Right kidney (tissue), 1 donor: ENCODE measurements at regions not wholly inside any gene's neighbourhood (a gene's known extent, or its start where the extent isn't known, plus 50 kb on each side); places are given as distances from the start of the nearest gene placed in this dataset.
"Not testable (repeated sequence)": the region's sequence is repeated elsewhere in the genome, so short reads cannot be mapped to it uniquely, and the experiment has no call there.

Experiments used
- DNase-seq: peaks from one replicate; pipeline ENCODE4 v3.0.0-alpha.2; 2016

- DNase-seq = no peak
These were observed 209.3 kb downstream of the SLC4A3 start for GRCh38 chr2:219836647-219837177.

- DNase-seq = peak; percentile 39
These were observed 217.1 kb downstream of the SLC4A3 start for GRCh38 chr2:219844401-219845091.

- DNase-seq = no peak
These were observed 221.5 kb downstream of the SLC4A3 start for GRCh38 chr2:219848882-219849281.

GRCh38 chr2:219851169-219851568 is 223.7 kb downstream of the SLC4A3 start:
- no peak for DNase-seq

GRCh38 chr2:219851801-219852481 is 224.5 kb downstream of the SLC4A3 start:
- peak; percentile 33 for DNase-seq

- DNase-seq = no peak
These were observed 225.2 kb downstream of the SLC4A3 start for GRCh38 chr2:219852626-219853025.

DNA sequence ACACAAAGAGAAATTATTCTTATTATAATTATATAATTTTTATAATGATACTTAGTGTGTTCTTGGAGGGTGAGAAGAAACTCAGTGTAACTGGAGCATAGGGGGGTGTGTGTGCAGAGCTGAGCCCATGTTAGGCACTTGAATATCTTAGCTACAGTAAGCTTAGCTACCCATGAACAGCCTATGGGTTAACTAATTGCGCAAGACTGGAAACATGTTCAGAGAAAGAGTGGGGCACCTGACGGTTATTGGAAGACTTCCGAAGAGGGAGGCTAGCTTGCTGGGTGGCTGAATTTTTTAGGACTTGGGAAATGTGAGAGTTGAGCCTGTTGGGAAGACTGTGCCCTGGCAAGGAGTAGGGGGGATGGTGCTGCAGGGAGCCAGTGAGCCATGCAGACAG is 229.2 kb downstream of the SLC4A3 start:
- DNase-seq = no peak

GRCh38 chr2:219857751-219858150 is 230.3 kb downstream of the SLC4A3 start:
- DNase-seq = no peak

- no peak for DNase-seq
These were observed 233.9 kb downstream of the SLC4A3 start for GRCh38 chr2:219861307-219861706.

- DNase-seq = no peak
These were observed 236.7 kb downstream of the SLC4A3 start for GRCh38 chr2:219864154-219864553.

GRCh38 chr2:219868635-219869034 is 241.2 kb downstream of the SLC4A3 start:
- no peak for DNase-seq

- DNase-seq = no peak
These were observed 242.6 kb downstream of the SLC4A3 start for GRCh38 chr2:219870041-219870440.

DNA sequence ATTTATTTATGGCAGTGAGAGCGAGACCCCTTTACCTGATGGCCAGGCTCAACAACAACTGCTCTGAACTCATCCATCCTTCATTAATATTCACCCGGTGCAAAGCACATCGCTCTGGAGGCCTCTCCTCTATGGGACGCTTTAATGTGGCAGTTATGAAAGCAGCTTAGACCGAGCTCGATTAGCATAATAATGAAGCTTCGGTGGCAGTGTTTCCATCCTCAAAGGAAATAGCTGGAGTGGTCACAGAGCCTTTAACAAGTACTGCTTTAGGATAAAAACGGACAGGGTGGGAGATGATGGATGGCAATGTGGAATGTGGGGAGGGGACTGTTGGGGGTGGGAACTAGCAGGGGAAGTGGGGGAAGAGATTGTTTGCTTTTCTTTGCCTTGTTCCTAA is 243.9 kb downstream of the SLC4A3 start:
- no peak for DNase-seq

DNA sequence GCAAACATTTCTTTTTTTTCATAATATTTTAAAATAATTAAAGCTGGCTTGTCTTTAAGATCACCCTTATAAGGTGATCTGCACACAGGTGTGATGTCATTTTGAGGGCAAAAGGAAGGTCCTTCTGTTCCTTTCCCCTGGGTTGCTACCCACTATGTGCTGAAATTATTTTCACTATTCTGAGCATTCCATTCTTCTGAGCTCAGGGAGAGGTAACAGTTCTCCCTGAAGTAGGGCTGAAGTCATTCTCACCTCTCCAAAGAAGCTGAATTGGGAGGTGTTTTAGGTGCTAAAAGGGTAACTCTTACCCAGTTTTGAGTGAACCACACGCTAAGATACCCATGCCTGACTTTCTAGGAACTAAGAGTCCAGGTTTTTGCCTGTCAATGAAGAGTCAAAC is 247.6 kb downstream of the SLC4A3 start:
- DNase-seq = no peak

DNA sequence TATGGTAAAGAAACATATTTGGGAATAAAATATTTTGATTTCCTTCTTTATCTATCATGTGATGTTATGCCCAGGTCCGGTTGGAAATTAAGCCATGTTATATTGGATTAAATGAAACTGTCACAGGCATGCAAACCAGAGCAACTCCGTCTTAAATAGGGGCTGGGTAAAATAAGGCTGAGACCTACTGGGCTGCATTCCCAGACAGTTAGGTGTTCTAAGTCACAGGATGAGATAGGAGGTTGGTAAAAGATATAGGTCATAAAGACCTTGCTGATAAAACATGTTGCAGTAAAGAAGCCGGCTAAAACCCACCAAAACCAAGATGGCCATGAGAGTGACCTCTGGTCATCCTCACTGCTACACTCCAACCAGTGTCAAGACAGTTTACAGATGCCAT is 248.6 kb downstream of the SLC4A3 start:
- DNase-seq = not testable (repeated sequence)

- no peak for DNase-seq
These were observed 249.5 kb downstream of the SLC4A3 start for GRCh38 chr2:219876931-219877330.

DNA sequence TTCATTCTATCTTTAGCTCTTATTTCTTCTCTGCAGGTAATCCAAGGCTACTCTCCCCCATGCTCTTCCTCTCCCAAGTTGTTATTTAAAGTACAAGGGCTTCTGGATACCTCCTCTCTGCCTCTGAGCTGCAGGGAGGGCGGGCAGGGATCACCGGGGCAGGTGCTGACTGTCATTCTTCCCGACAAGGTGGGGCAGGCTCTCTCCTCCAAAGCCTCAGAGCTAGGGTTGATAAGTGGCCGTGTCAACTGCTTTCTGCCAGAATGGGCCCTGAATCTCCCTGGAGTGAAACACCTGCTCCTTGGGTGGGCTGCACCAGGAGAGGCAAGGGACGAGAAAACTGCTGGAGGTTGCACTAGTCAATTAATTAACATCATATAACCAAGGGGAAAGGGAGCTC is 250.3 kb downstream of the SLC4A3 start:
- no peak for DNase-seq

GRCh38 chr2:219878516-219878915 is 251.1 kb downstream of the SLC4A3 start:
- DNase-seq = no peak

DNA sequence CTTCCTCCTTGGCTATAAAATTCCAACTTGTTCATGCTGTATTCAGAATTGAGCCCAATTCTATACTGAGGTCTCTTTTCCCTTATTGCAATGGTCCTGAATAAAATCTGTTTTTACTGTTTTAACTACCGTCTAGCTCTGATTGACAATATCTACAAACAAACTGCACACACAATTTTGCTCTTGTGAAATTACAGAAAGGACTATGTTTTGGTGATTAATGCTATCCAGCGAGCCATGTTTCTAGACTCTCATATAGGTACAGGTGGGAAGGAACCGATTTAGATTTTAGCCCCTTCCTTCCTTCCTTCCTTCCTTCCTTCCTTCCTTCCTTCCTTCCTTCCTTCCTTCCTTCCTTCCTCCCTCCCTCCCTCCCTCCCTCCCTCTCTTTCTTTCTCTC is 254.4 kb downstream of the SLC4A3 start:
- DNase-seq = no peak

DNA sequence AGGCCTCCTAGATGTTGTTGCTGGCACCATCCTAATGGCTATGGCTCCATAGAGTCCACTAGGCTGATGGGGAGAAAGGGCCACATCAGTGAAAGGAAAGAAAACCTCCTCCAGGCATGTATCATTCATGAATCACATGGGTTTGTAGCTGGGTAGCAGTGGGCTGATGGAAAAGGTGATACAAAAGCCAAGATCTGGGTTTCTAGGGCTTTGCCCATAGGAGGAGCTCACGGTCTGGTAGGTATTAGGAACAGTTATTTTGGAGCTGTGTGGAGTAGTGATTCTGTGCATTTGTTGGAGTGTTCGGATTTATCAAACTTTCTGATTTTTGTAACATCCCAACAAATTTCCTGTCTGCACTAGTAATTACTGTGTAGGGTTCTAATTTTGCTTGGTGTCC is 259.2 kb downstream of the SLC4A3 start:
- no peak for DNase-seq

DNA sequence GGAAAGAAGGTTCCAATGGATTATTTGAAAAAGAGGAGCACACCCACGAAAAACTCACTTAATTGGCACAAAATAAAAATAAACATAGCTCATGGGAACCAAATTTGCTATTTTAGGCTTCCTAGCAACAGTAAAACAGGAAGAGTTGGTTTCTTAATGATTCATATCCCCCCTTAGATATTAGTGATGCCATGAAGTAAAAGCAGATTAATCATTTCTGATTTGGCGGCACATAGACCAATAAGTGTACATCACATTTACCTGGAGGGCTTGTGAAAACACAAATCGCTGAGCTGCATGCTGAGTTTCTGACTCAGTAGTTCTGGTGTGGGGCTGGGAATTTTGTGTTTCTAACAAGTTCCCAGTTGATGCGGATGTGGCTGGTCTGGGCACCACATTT is 260.4 kb downstream of the SLC4A3 start:
- no peak for DNase-seq

GRCh38 chr2:219893541-219893940 is 266.1 kb downstream of the SLC4A3 start:
- no peak for DNase-seq

GRCh38 chr2:219897456-219897855 is 270.0 kb downstream of the SLC4A3 start:
- no peak for DNase-seq

DNA sequence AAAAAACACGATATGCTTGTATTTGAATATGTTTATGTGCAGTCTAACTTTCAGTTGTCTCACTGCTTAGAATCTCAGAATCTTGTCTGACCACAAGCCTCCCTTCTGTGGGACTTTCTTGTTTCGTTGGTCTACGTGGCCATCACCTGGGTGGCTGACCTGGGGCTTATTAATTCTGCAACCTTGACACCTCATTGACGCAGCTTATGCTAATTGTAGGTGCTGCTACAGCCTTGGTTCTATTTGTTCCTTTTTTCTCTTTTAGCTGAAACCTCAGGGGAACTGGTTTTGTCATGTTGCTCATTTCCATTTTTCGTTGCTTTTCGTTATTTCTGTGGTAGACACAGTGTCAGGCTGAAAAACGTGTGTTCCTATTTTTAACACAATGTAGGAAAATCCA is 273.7 kb downstream of the SLC4A3 start:
- DNase-seq = no peak
